ENCODE measurements at regions not wholly inside any gene's neighbourhood (a gene's known extent, or its start where the extent isn't known, plus 50 kb on each side); places are given as distances from the start of the nearest gene placed in this dataset.

- no peak overlapping the region for H3K27ac ChIP-seq
- ChIA-PET POLR2A (ENCODE audit: low non-redundant PET) (no interaction called here), CTCF (no interaction called here)
- DNase-seq (ENCODE audit: low spot score): no peak
- TF ChIP-seq CTCF (conservative IDR thresholded peaks at IDR 0.05; ENCODE audit: low read depth): no peak
Measured at GRCh38 chr10:125543796-125544195, 139.2 kb downstream of the TEX36 start.

DNA sequence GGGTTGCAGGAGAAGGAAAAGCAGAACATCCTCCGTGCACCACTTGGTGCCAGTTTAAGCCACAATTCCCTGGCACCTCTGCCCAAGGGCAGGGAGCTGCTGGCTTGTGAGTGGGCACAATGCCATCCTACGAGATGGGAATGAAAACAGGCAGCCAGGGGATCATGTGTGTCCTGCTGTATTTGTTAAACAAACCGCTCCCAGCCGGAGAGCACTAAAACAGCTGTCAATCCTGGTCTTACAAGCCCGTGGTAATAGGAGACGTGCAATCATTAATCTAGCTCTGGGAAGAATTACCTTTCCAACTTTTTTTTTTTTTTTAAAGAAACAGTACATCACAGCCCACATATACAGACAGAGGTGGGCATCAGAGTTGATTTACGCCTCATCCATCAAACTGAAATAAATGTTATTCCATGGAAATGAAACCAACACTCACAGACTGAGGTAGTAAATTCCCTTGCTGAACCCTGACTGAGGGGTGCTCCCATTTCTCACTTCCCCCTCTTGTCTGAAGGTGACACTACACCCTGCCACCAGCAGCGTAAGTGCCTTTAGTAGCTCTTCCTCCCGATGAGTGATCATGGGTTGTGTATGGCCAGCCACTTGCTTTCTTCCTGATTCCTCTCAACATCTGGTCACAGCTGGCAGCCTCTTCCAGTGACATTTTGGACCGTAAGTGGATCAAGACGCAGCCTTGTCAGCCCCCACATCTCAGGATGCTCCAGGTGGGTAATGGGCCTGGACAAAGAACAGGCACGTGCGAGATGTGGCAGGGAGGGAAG, 143.8 kb downstream of the TEX36 start:
- TF ChIP-seq CTCF (conservative IDR thresholded peaks at IDR 0.05; ENCODE audit: low read depth): no peak
- CTCF ChIA-PET: interaction anchor here (0.7 kb wide), 1 partner anchor 139 kb away, joined by 3 read pairs; no protein-coding TSS in a partner anchor
- POLR2A ChIA-PET (ENCODE audit: low non-redundant PET): no interaction called here
- no peak overlapping the region for H3K27ac ChIP-seq
- no peak for DNase-seq (ENCODE audit: low spot score)

GRCh38 chr10:125536236-125536635, 146.7 kb downstream of the TEX36 start:
- ChIA-PET POLR2A (ENCODE audit: low non-redundant PET) (no interaction called here), CTCF (no interaction called here)
- no peak for DNase-seq (ENCODE audit: low spot score)
- TF ChIP-seq CTCF (conservative IDR thresholded peaks at IDR 0.05; ENCODE audit: low read depth): no peak
- no peak overlapping the region for H3K27ac ChIP-seq

GRCh38 chr10:125535559-125535958, 147.4 kb downstream of the TEX36 start:
- ChIA-PET CTCF (interaction anchor here (1.6 kb wide), 1 partner anchor 13 kb away, joined by 4 read pairs; no protein-coding TSS in a partner anchor), POLR2A (ENCODE audit: low non-redundant PET) (no interaction called here)
- no peak for DNase-seq (ENCODE audit: low spot score)
- no peak for TF ChIP-seq CTCF (conservative IDR thresholded peaks at IDR 0.05; ENCODE audit: low read depth)
- no peak overlapping the region for H3K27ac ChIP-seq

GRCh38 chr10:125534515-125534914, 148.4 kb downstream of the TEX36 start:
- no peak overlapping the region for H3K27ac ChIP-seq
- ChIA-PET CTCF (interaction anchor here (1.6 kb wide), 1 partner anchor 11 kb away, joined by 4 read pairs; no protein-coding TSS in a partner anchor), POLR2A (ENCODE audit: low non-redundant PET) (no interaction called here)
- no peak for DNase-seq (ENCODE audit: low spot score)
- no peak for TF ChIP-seq CTCF (conservative IDR thresholded peaks at IDR 0.05; ENCODE audit: low read depth)

DNA sequence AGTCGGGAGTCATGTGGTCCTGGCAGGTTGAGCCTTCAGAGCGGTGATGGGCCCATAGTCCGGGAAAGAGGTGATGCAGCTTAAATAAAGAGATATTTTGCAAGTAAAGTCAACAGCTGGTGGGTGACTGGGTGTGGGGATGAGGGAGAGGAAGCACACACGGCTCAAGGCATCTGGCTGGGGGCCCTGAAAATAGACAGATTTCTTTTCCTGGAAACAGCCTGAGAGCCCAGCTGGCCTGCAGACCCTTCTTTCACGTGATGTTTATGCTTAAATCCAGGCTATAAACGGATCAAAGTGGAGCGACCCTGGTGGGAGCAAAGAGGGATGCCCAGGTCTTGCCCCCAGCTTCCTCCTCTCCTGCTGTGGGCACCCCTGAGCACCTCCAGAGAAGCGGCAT, 149.1 kb downstream of the TEX36 start:
- POLR2A ChIA-PET (ENCODE audit: low non-redundant PET): no interaction called here
- CTCF ChIA-PET: interaction anchor here (1.3 to 2.2 kb wide), 2 partner anchors 9 to 12 kb away, joined by 4 to 10 read pairs; no protein-coding TSS in a partner anchor
- TF ChIP-seq CTCF (conservative IDR thresholded peaks at IDR 0.05; ENCODE audit: low read depth): no peak
- H3K27ac ChIP-seq: no peak overlapping the region
- no peak for DNase-seq (ENCODE audit: low spot score)

Data from RWPE1 (cell line).